ENCODE measurements at regions not wholly inside any gene's neighbourhood (a gene's known extent, or its start where the extent isn't known, plus 50 kb on each side); places are given as distances from the start of the nearest gene placed in this dataset.

DNA sequence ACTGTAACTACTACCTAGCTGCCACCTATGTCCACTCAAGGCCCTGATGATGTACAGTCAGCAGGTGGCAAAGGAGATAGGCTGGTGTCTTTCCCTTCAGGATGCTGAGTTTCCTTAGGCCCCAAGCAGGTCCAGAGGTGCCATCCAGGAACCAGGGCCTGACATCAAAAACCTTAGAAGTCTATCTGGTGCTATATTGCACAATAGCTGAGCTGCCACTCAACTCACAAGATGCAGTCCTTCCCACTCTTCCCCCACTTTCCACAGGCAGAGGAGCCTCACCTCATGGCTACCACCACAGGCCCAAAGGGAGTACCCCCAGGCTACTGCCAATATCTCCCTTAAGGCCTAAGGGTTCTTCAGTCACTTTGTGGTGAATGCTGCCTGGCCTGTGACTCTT, 83.9 kb upstream of the ZNF827 start:
- no peak for TF ChIP-seq POLR2A (IDR thresholded peaks at IDR 0.05; ENCODE audit: low read depth, low read length)
- TF ChIP-seq POLR2AphosphoS5 (IDR thresholded peaks at IDR 0.05; ENCODE audit: low read depth, low read length): no peak
- no peak for TF ChIP-seq TAF1 (IDR thresholded peaks at IDR 0.05; ENCODE audit: low read depth, low read length)
- no peak for TF ChIP-seq PAX5 (IDR thresholded peaks at IDR 0.05; ENCODE audit: insufficient read depth, low read length, severe bottlenecking)
